HEK293 (cell line): ENCODE measurements at regions not wholly inside any gene's neighbourhood (a gene's known extent, or its start where the extent isn't known, plus 50 kb on each side); places are given as distances from the start of the nearest gene placed in this dataset.

Source experiments
- CTCF ChIA-PET: fragments of 350-600 bp; formaldehyde crosslinking; extraction: SDS; loops from one replicate; lab custom pipeline; 2021; ENCODE audit warnings: antibody characterized with exemption; lab: Yijun Ruan, JAX
- POLR2A ChIA-PET: fragments of 300-600 bp; formaldehyde crosslinking; extraction: SDS; loops from one replicate; lab custom pipeline; 2020; ENCODE audit warnings: antibody characterized with exemption, inconsistent platforms; lab: Yijun Ruan, JAX
- H3K27ac ChIP-seq: fragments of 200-500 bp; sonication (Bioruptor generic); 2 replicates; pipeline ENCODE4 v1.5.1; 2014; ENCODE audit warnings: low read depth, low read length, control low read depth, inconsistent platforms; ENCODE audit errors: extremely low read depth
- H3K36me3 ChIP-seq, 2 experiments: fragments of 200-500 bp in 1 of 2; sonication (Bioruptor generic) in 1 of 2; 1 replicate in 1 of 2; 2 replicates in 1 of 2; pipeline ENCODE4 v1.5.1; 2014 to 2017; ENCODE audit warnings: inconsistent platforms in 2 of 2, low read length in 2 of 2; ENCODE audit not compliant: control insufficient read depth in 2 of 2, insufficient read depth in 1 of 2
- H3K4me1 ChIP-seq: fragments of 200-500 bp; sonication (Bioruptor generic); 2 replicates; pipeline ENCODE4 v1.5.1; 2014; ENCODE audit warnings: mild to moderate bottlenecking, low read length, inconsistent platforms; ENCODE audit not compliant: control insufficient read depth, insufficient read depth
- H3K4me3 ChIP-seq: 2 replicates; pipeline ENCODE4 v1.5.1; 2011; ENCODE audit warnings: low read depth, mild to moderate bottlenecking, control low read depth, low read length, moderate library complexity
- H3K9me3 ChIP-seq: fragments of 200-500 bp; sonication (Bioruptor generic); 2 replicates; pipeline ENCODE4 v1.5.1; 2014; ENCODE audit warnings: low read depth, low read length, inconsistent platforms; ENCODE audit not compliant: control insufficient read depth, insufficient read depth
- GLIS1 ChIP-seq: fragments of 450-650 bp; formaldehyde crosslinking; IDR thresholded peaks from 2 replicates; pipeline ENCODE4 v1.5.1; 2016; ENCODE audit warnings: missing biosample characterization, missing genetic modification characterization
- KLF1 ChIP-seq: fragments of 450-650 bp; formaldehyde crosslinking; IDR thresholded peaks from 2 replicates; pipeline ENCODE4 v1.5.1; 2016; ENCODE audit warnings: missing biosample characterization, missing genetic modification characterization
- MZF1 ChIP-seq: fragments of 450-650 bp; formaldehyde crosslinking; IDR thresholded peaks from 2 replicates; pipeline ENCODE4 v1.5.1; 2017; ENCODE audit warnings: missing biosample characterization, missing genetic modification characterization, borderline replicate concordance
- SP3 ChIP-seq: fragments of 450-650 bp; formaldehyde crosslinking; IDR thresholded peaks from 2 replicates; pipeline ENCODE4 v1.5.1; 2016; ENCODE audit warnings: missing biosample characterization, missing genetic modification characterization
- TCF7L2 ChIP-seq: IDR thresholded peaks from 2 replicates; pipeline ENCODE4 v1.6.1; 2011; ENCODE audit warnings: low read depth, mild to moderate bottlenecking, inconsistent platforms, low read length, moderate library complexity, borderline replicate concordance
- ZBTB8A ChIP-seq: fragments of 450-650 bp; formaldehyde crosslinking; IDR thresholded peaks from 2 replicates; pipeline ENCODE4 v1.5.1; 2016; ENCODE audit warnings: missing biosample characterization, missing genetic modification characterization
- ZFP3 ChIP-seq: fragments of 450-650 bp; formaldehyde crosslinking; IDR thresholded peaks from 2 replicates; pipeline ENCODE4 v1.5.1; 2016; ENCODE audit warnings: low read depth, missing biosample characterization, missing genetic modification characterization
- ZFP37 ChIP-seq: fragments of 450-650 bp; formaldehyde crosslinking; IDR thresholded peaks from 2 replicates; pipeline ENCODE4 v1.5.1; 2016; ENCODE audit warnings: missing biosample characterization, missing genetic modification characterization
- ZFP69B ChIP-seq: fragments of 450-650 bp; formaldehyde crosslinking; IDR thresholded peaks from 2 replicates; pipeline ENCODE4 v1.5.1; 2016; ENCODE audit warnings: missing biosample characterization, missing genetic modification characterization
- ZNF10 ChIP-seq: fragments of 450-650 bp; formaldehyde crosslinking; IDR thresholded peaks from 2 replicates; pipeline ENCODE4 v1.5.1; 2017; ENCODE audit warnings: missing biosample characterization, missing genetic modification characterization
- ZNF112 ChIP-seq: fragments of 450-650 bp; formaldehyde crosslinking; IDR thresholded peaks from 2 replicates; pipeline ENCODE4 v1.5.0; 2017; ENCODE audit warnings: missing biosample characterization, missing genetic modification characterization
- ZNF114 ChIP-seq: fragments of 450-650 bp; formaldehyde crosslinking; IDR thresholded peaks from 2 replicates; pipeline ENCODE4 v1.5.0; 2017; ENCODE audit warnings: missing biosample characterization, missing genetic modification characterization
- ZNF146 ChIP-seq: fragments of 450-650 bp; formaldehyde crosslinking; IDR thresholded peaks from 2 replicates; pipeline ENCODE4 v1.5.1; 2016; ENCODE audit warnings: missing biosample characterization, missing genetic modification characterization
- ZNF157 ChIP-seq: fragments of 450-650 bp; formaldehyde crosslinking; IDR thresholded peaks from 2 replicates; pipeline ENCODE4 v1.5.1; 2016; ENCODE audit warnings: missing biosample characterization, missing genetic modification characterization
- ZNF174 ChIP-seq: fragments of 450-650 bp; formaldehyde crosslinking; IDR thresholded peaks from 2 replicates; pipeline ENCODE4 v1.5.0; 2017; ENCODE audit warnings: missing biosample characterization, mild to moderate bottlenecking, missing genetic modification characterization
- ZNF274 ChIP-seq, 2 experiments: fragments of 200-500 bp in 1 of 2; fragments of 450-650 bp in 1 of 2; sonication (Bioruptor generic) in 1 of 2; formaldehyde crosslinking in 1 of 2; IDR thresholded peaks; 2 replicates each; pipeline versions ENCODE4 v1.5.1 to v1.6.1; 2014 to 2016; ENCODE audit warnings: borderline replicate concordance in 1 of 2, inconsistent platforms in 1 of 2, low read length in 1 of 2, missing biosample characterization in 1 of 2, missing genetic modification characterization in 1 of 2
- ZNF280D ChIP-seq: fragments of 450-650 bp; formaldehyde crosslinking; IDR thresholded peaks from 2 replicates; pipeline ENCODE4 v1.5.1; 2016; ENCODE audit warnings: missing biosample characterization, missing genetic modification characterization
- ZNF366 ChIP-seq: fragments of 450-650 bp; formaldehyde crosslinking; conservative IDR thresholded peaks from 2 replicates; pipeline ENCODE4 v1.5.1; 2016; ENCODE audit warnings: missing biosample characterization, missing genetic modification characterization
- ZNF426 ChIP-seq: fragments of 450-650 bp; formaldehyde crosslinking; IDR thresholded peaks from 2 replicates; pipeline ENCODE4 v1.5.1; 2017; ENCODE audit warnings: missing biosample characterization, missing genetic modification characterization, mild to moderate bottlenecking, inconsistent platforms, moderate library complexity
- ZNF510 ChIP-seq: fragments of 450-650 bp; formaldehyde crosslinking; IDR thresholded peaks from 2 replicates; pipeline ENCODE4 v1.5.1; 2018; ENCODE audit warnings: mild to moderate bottlenecking, missing genetic modification characterization, missing biosample characterization; ENCODE audit not compliant: insufficient replicate concordance
- ZNF514 ChIP-seq: fragments of 450-650 bp; formaldehyde crosslinking; IDR thresholded peaks from 2 replicates; pipeline ENCODE4 v1.5.1; 2016; ENCODE audit warnings: missing biosample characterization, missing genetic modification characterization
- ZXDB ChIP-seq: fragments of 450-650 bp; formaldehyde crosslinking; IDR thresholded peaks from 2 replicates; pipeline ENCODE4 v1.5.1; 2016; ENCODE audit warnings: missing biosample characterization, missing genetic modification characterization
- TF ChIP-seq, protein P1 (sequence below): fragments of 450-650 bp; formaldehyde crosslinking; IDR thresholded peaks from 2 replicates; pipeline ENCODE4 v1.5.1; 2016; ENCODE audit warnings: missing biosample characterization, missing genetic modification characterization
- TF ChIP-seq, protein P2 (sequence below): fragments of 450-650 bp; formaldehyde crosslinking; IDR thresholded peaks from 2 replicates; pipeline ENCODE4 v1.5.1; 2016; ENCODE audit warnings: missing biosample characterization, missing genetic modification characterization
- TF ChIP-seq, protein P3 (sequence below): sonication (generic); formaldehyde crosslinking; IDR thresholded peaks from 2 replicates; pipeline ENCODE4 v1.8.1; 2022; ENCODE audit warnings: mild to moderate bottlenecking, moderate library complexity, missing genetic modification reagents

- no peak for TF ChIP-seq ZNF280D (tag by site-specific recombination)
- no peak for TF ChIP-seq ZNF174 (tag by site-specific recombination)
- no peak for TF ChIP-seq TCF7L2
- no peak for TF ChIP-seq GLIS1 (tag by site-specific recombination)
- TF ChIP-seq ZNF426 (tag by site-specific recombination) = no peak
- TF ChIP-seq, all 188 proteins: peak for 0
These were observed 402.5 kb downstream of the PCNX1 start (continued) for GRCh38 chr14:71309756-71310155.

DNA sequence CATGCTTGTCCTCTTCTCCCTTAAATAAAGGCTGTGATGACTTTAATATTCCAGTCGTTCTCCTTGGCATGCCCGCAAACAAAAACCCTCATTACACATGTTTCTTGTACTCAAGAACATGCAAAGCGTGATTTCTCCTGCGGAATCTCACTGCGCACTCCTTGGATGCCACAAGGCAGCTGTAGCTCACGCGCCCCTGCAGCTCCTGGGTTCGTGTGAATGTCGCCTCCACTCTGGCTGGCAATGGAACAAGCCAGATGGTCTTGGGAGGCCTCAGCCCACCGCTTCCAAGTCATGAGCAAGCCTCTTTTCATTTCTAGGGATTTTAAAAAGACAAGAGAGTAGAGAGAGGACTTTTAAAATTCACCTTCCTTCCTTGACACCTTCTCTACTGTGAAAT is 403.8 kb downstream of the PCNX1 start:
- ChIA-PET POLR2A (no interaction called here), CTCF (interaction anchor here (0.5 kb wide), 1 partner anchor 49 kb away, joined by 3 read pairs; no protein-coding TSS in a partner anchor)
- no peaks in the 10 kb centered on the region for H3K4me1 ChIP-seq
- no peak overlapping the region for H3K27ac ChIP-seq
- TF ChIP-seq, protein P1, sequence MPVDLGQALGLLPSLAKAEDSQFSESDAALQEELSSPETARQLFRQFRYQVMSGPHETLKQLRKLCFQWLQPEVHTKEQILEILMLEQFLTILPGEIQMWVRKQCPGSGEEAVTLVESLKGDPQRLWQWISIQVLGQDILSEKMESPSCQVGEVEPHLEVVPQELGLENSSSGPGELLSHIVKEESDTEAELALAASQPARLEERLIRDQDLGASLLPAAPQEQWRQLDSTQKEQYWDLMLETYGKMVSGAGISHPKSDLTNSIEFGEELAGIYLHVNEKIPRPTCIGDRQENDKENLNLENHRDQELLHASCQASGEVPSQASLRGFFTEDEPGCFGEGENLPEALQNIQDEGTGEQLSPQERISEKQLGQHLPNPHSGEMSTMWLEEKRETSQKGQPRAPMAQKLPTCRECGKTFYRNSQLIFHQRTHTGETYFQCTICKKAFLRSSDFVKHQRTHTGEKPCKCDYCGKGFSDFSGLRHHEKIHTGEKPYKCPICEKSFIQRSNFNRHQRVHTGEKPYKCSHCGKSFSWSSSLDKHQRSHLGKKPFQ (tag by site-specific recombination) = no peak
- no peaks in the 10 kb centered on the region for H3K36me3 ChIP-seq
- no peak overlapping the region for H3K4me3 ChIP-seq
- peaks cover under 1% of the 10 kb centered on the region; the same call in 1 of the 2 replicates for H3K9me3 ChIP-seq

- CTCF ChIA-PET = no interaction called here
These were observed 407.5 kb downstream of the PCNX1 start for GRCh38 chr14:71314717-71315116.

More at GRCh38 chr14:71314717-71315116, 407.5 kb downstream of the PCNX1 start:
- Histone ChIP-seq H3K4me3 (no peak overlapping the region), H3K4me1 (no peaks in the 10 kb centered on the region), H3K27ac (no peak overlapping the region), H3K36me3 (no peaks in the 10 kb centered on the region), H3K9me3 (no peaks in the 10 kb centered on the region)
- POLR2A ChIA-PET = no interaction called here
- TF ChIP-seq ZNF146 (no peak), MZF1 (tag by site-specific recombination) (no peak), ZNF274 (IDR thresholded peaks at IDR 0.05; ENCODE audit: low read length) (no peak), ZNF274 (tag by site-specific recombination; IDR thresholded peaks at IDR 0.05; ENCODE audit: borderline replicate concordance) (no peak), ZNF10 (tag by site-specific recombination) (no peak), ZNF112 (tag by site-specific recombination) (no peak), KLF1 (tag by site-specific recombination) (no peak), ZFP3 (tag by site-specific recombination) (no peak), ZFP37 (tag by site-specific recombination) (no peak), ZNF510 (tag by site-specific recombination) (no peak), ZBTB8A (tag by site-specific recombination) (no peak), ZNF366 (tag by site-specific recombination) (no peak), ZXDB (tag by site-specific recombination) (no peak), ZNF514 (tag by site-specific recombination) (no peak), ZFP69B (tag by site-specific recombination) (no peak), ZNF157 (tag by site-specific recombination) (no peak), SP3 (tag by site-specific recombination) (no peak), ZNF114 (tag by site-specific recombination) (no peak)
- TF ChIP-seq, protein P2, sequence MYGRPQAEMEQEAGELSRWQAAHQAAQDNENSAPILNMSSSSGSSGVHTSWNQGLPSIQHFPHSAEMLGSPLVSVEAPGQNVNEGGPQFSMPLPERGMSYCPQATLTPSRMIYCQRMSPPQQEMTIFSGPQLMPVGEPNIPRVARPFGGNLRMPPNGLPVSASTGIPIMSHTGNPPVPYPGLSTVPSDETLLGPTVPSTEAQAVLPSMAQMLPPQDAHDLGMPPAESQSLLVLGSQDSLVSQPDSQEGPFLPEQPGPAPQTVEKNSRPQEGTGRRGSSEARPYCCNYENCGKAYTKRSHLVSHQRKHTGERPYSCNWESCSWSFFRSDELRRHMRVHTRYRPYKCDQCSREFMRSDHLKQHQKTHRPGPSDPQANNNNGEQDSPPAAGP (tag by site-specific recombination) = no peak
- TF ChIP-seq, protein P3, sequence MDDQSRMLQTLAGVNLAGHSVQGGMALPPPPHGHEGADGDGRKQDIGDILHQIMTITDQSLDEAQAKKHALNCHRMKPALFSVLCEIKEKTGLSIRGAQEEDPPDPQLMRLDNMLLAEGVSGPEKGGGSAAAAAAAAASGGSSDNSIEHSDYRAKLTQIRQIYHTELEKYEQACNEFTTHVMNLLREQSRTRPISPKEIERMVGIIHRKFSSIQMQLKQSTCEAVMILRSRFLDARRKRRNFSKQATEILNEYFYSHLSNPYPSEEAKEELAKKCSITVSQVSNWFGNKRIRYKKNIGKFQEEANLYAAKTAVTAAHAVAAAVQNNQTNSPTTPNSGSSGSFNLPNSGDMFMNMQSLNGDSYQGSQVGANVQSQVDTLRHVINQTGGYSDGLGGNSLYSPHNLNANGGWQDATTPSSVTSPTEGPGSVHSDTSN = no peak
